Ascending aorta (tissue), 2 donors: ENCODE measurements at regions not wholly inside any gene's neighbourhood (a gene's known extent, or its start where the extent isn't known, plus 50 kb on each side); places are given as distances from the start of the nearest gene placed in this dataset.

Experiments used
- DNase-seq, 2 donors: peaks; one replicate each; pipeline ENCODE4 v3.0.0-alpha.2; 2019; ENCODE audit warnings: low spot score in 2 of 2
- H3K27ac ChIP-seq, 2 donors: fragments of 200-600 bp; sonication (generic); one replicate each; pipeline ENCODE4 v1.5.1; 2016 to 2017; ENCODE audit warnings: mild to moderate bottlenecking in 1 of 2
- H3K27me3 ChIP-seq: fragments of 200-600 bp; sonication (generic); one replicate; pipeline ENCODE4 v1.5.1; 2017
- H3K36me3 ChIP-seq, 2 donors: fragments of 200-600 bp; sonication (generic); one replicate each; pipeline ENCODE4 v1.5.1; 2016
- H3K4me1 ChIP-seq, 2 donors: fragments of 200-600 bp; sonication (generic); one replicate each; pipeline ENCODE4 v1.5.1; 2016 to 2017; ENCODE audit warnings: mild to moderate bottlenecking in 1 of 2
- H3K4me3 ChIP-seq, 2 donors: fragments of 200-600 bp; sonication (generic); one replicate each; pipeline ENCODE4 v1.5.1; 2016 to 2017; ENCODE audit warnings: mild to moderate bottlenecking in 1 of 2
- H3K9me3 ChIP-seq, 2 donors: fragments of 200-600 bp; sonication (generic); one replicate each; pipeline ENCODE4 v1.5.1; 2016
- intact Hi-C: fragments of 100-400 bp; cut with DNase I; formaldehyde crosslinking; loops from one replicate; pipeline ENCODE4 v1.15.1; 2023
- TF ChIP-seq, protein P1 (sequence below), 3 experiments: fragments of 200-600 bp in 2 of 3; fragments of 450-650 bp in 1 of 3; sonication (generic) in 2 of 3; IDR thresholded peaks; one replicate each; pipeline ENCODE4 v1.5.1; 2016 to 2019; ENCODE audit warnings: antibody characterized with exemption in 3 of 3, mild to moderate bottlenecking in 1 of 3, moderate library complexity in 1 of 3

DNA sequence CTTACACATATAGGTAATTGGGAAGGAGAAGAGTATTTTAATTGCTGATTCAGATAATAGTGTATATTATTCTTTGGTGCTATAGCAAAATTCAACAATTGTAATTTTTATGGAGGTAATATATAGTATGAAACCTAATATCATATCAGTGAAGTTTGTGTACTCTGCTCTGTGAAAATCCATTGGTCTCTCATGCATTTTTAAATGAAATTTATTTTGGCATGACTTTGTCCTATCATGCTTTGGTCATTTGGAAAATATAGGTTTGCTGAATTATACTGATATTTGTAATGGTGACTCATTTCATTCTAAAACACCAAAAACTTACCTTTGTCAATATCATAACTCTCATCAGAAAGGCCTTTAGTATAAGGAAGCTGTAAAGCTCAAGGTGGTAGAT, 962.0 kb upstream of the NOVA1 start:
- TF ChIP-seq, protein P1, sequence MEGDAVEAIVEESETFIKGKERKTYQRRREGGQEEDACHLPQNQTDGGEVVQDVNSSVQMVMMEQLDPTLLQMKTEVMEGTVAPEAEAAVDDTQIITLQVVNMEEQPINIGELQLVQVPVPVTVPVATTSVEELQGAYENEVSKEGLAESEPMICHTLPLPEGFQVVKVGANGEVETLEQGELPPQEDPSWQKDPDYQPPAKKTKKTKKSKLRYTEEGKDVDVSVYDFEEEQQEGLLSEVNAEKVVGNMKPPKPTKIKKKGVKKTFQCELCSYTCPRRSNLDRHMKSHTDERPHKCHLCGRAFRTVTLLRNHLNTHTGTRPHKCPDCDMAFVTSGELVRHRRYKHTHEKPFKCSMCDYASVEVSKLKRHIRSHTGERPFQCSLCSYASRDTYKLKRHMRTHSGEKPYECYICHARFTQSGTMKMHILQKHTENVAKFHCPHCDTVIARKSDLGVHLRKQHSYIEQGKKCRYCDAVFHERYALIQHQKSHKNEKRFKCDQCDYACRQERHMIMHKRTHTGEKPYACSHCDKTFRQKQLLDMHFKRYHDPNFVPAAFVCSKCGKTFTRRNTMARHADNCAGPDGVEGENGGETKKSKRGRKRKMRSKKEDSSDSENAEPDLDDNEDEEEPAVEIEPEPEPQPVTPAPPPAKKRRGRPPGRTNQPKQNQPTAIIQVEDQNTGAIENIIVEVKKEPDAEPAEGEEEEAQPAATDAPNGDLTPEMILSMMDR (IDR thresholded peaks at IDR 0.05): no peak
- Histone ChIP-seq H3K27me3 (no peaks in the 10 kb centered on the region), H3K27ac (no peak overlapping the region), H3K36me3 (no peaks in the 10 kb centered on the region), H3K4me3 (no peak overlapping the region), H3K4me1 (no peaks in the 10 kb centered on the region), H3K9me3 (no peaks in the 10 kb centered on the region)
- intact Hi-C loops: no loop called here
- no peak for DNase-seq

DNA sequence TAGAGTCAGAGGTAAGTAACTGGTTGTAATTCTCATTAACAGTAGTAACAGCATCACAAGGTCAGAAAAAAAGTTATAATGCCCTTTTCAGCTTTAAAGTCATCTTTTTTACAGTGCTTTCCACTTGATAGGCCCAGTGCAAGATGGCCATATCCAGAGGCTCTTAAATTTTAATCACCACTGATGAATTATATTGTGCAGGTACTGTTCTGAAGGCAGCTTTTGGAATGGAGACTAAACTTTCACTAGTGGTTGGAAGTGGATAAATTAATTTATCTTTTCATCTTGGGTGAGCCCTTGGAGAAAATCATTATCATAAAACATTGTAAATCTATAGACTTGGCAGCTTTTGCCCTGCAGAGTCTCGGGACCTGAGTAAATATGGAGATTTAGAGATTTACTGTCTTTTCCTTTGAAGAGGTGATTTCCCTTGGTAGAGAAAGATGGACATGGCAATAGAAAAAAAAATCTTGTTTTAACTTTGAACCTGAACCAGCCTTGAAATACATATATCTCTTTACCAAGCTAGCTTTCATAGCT, 969.1 kb upstream of the NOVA1 start:
- no peak overlapping the region for H3K4me3 ChIP-seq
- intact Hi-C loops: no loop called here
- no peak for DNase-seq
- H3K27me3 ChIP-seq: no peaks in the 10 kb centered on the region
- no peak overlapping the region for H3K27ac ChIP-seq
- H3K9me3 ChIP-seq: no peaks in the 10 kb centered on the region
- no peaks in the 10 kb centered on the region for H3K36me3 ChIP-seq
- H3K4me1 ChIP-seq: no peaks in the 10 kb centered on the region
- TF ChIP-seq, protein P1 (IDR thresholded peaks at IDR 0.05): no peak

DNA sequence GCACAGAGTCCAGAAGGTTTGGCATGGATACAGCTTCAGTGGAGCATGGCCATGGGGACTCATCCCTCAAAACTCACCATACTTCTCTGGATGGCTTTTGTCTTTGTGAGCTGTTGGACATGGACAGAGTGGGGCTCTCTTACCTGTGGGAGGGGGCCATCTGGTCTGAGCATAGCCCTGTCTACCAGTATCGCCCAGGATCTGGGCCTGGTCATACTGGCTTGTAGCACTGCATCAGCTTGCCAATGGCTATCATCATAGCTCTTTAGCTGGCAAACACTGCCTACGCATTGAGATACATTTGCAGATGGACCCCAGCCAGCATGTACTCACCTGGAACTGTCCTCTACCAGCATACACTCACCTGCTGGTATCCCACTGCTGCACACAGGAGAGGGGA, 975.2 kb upstream of the NOVA1 start:
- TF ChIP-seq, protein P1 (IDR thresholded peaks at IDR 0.05): no peak
- intact Hi-C loops: no loop called here
- Histone ChIP-seq H3K4me3 (no peak overlapping the region), H3K9me3 (no peaks in the 10 kb centered on the region), H3K27me3 (no peaks in the 10 kb centered on the region), H3K4me1 (no peaks in the 10 kb centered on the region), H3K27ac (no peak overlapping the region), H3K36me3 (no peaks in the 10 kb centered on the region)
- no peak for DNase-seq

DNA sequence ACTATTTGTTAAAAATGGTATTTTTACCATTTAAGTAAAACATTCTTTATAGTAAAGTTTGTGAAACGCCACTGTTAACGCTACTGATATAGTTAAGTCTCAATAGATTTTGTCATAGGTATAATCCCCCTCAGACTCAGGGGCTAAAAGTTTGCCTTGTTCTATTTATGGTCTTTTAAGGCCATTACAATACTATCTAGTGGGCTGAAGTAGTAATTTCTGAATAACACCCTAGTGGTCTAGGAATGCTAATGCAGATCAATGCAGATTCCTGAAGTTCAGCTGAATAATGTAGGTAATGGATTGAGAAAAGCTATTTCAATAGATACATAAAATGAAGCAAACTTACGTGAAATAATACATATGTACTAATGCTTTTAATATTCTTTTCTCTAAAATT, 989.3 kb upstream of the NOVA1 start:
- TF ChIP-seq, protein P1 (IDR thresholded peaks at IDR 0.05): no peak
- intact Hi-C loops: no loop called here

DNA sequence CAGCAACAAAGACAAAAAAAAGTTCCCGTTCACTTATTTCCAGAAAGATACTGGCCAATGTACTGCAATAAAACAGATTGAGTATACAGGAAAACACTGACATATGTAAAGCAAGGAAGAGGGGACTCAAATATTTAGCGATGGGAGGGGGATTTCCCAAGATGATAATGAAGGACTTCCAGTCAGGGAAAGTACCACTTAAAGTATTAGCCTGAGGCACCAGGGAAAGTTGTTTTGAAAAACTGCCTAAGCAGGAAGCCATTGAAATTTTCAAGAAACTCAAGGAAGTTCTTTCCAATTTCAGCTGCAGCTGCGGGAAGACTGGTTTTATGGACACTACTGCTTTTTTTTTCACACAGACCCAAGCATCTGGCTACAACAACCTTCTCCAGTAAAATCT, 1007.4 kb upstream of the NOVA1 start:
- intact Hi-C loops: no loop called here
- no peak overlapping the region for H3K27ac ChIP-seq
- H3K9me3 ChIP-seq: no peaks in the 10 kb centered on the region
- no peaks in the 10 kb centered on the region for H3K4me1 ChIP-seq
- H3K27me3 ChIP-seq: no peaks in the 10 kb centered on the region
- H3K4me3 ChIP-seq: no peak overlapping the region
- no peaks in the 10 kb centered on the region for H3K36me3 ChIP-seq
- TF ChIP-seq, protein P1 (IDR thresholded peaks at IDR 0.05): no peak
- DNase-seq: no peak

More for the DNA sequence above, 989.3 kb upstream of the NOVA1 start:
- no peak overlapping the region for H3K4me3 ChIP-seq
- H3K9me3 ChIP-seq: no peaks in the 10 kb centered on the region
- H3K27me3 ChIP-seq: no peaks in the 10 kb centered on the region
- no peaks in the 10 kb centered on the region for H3K36me3 ChIP-seq
- DNase-seq: no peak
- H3K4me1 ChIP-seq: no peaks in the 10 kb centered on the region
- H3K27ac ChIP-seq: no peak overlapping the region

DNA sequence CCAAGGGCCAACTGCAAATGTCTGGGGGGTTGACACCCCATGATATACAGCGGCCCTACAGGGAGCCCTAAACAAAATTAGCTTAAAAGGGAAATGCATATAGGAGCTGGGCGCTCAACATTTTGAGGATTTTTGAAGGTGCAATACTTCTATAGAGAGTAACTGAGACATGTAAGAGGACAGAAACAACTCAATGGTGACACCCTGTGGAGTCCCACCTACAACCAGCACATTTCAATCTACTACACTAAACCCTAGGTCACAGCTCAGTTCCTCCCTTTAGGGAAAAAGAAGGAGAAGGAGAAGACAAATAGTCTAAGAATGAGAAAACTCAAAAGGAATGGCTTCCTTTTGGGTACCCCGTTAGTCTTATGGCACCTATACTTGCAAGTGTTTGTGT, 1010.5 kb upstream of the NOVA1 start:
- Histone ChIP-seq H3K27me3 (no peaks in the 10 kb centered on the region), H3K27ac (no peak overlapping the region), H3K4me1 (no peaks in the 10 kb centered on the region), H3K9me3 (no peaks in the 10 kb centered on the region), H3K36me3 (no peaks in the 10 kb centered on the region), H3K4me3 (no peak overlapping the region)
- TF ChIP-seq, protein P1 (IDR thresholded peaks at IDR 0.05): no peak
- no peak for DNase-seq
- intact Hi-C loops: no loop called here
